MM.1S (cell line): ENCODE measurements at regions not wholly inside any gene's neighbourhood (a gene's known extent, or its start where the extent isn't known, plus 50 kb on each side); places are given as distances from the start of the nearest gene placed in this dataset.

Source experiments
- DNase-seq: peaks from one replicate; pipeline ENCODE4 v3.0.0-alpha.2; 2015
- H2AFZ ChIP-seq: fragments of 300-600 bp; sonication (generic); 2 replicates; pipeline ENCODE4 v1.6.0; 2016; ENCODE audit warnings: antibody characterized with exemption, low read length
- H3F3A ChIP-seq: fragments of 300-600 bp; sonication (generic); 2 replicates; pipeline ENCODE4 v1.6.1; 2016; ENCODE audit warnings: mild to moderate bottlenecking, antibody characterized with exemption, low read length, moderate library complexity, mixed read lengths; ENCODE audit not compliant: insufficient read depth
- H3K27ac ChIP-seq: fragments of 300-600 bp; sonication (generic); 2 replicates; pipeline ENCODE4 v1.5.1; 2016; ENCODE audit warnings: mild to moderate bottlenecking, low read length
- H3K27me3 ChIP-seq: fragments of 300-600 bp; sonication (generic); replicated peaks from 2 replicates; pipeline ENCODE4 v1.6.0; 2016; ENCODE audit warnings: low read length; ENCODE audit not compliant: insufficient read depth
- H3K36me3 ChIP-seq: fragments of 300-600 bp; sonication (generic); replicated peaks from 2 replicates; pipeline ENCODE4 v1.6.1; 2016; ENCODE audit warnings: mild to moderate bottlenecking, low read length, mixed read lengths; ENCODE audit not compliant: insufficient read depth
- H3K4me1 ChIP-seq: fragments of 300-600 bp; sonication (generic); 2 replicates; pipeline ENCODE4 v1.6.1; 2016; ENCODE audit warnings: low read length, mixed read lengths
- H3K4me2 ChIP-seq: fragments of 300-600 bp; sonication (generic); 2 replicates; pipeline ENCODE4 v1.6.0; 2016; ENCODE audit warnings: low read depth, low read length
- H3K4me3 ChIP-seq: fragments of 300-600 bp; sonication (generic); 2 replicates; pipeline ENCODE4 v1.5.1; 2016; ENCODE audit warnings: low read length, mixed read lengths
- H3K79me2 ChIP-seq: fragments of 300-600 bp; sonication (generic); 2 replicates; pipeline ENCODE4 v1.6.1; 2016; ENCODE audit warnings: mixed run types, low read length, mixed read lengths
- H3K9ac ChIP-seq: fragments of 300-600 bp; sonication (generic); 2 replicates; pipeline ENCODE4 v1.6.1; 2016; ENCODE audit warnings: low read length, mixed read lengths
- H3K9me2 ChIP-seq: fragments of 300-600 bp; sonication (generic); replicated peaks from 2 replicates; pipeline ENCODE4 v1.6.1; 2016; ENCODE audit warnings: mild to moderate bottlenecking, low read length, mixed read lengths; ENCODE audit not compliant: insufficient read depth
- H3K9me3 ChIP-seq: fragments of 300-600 bp; sonication (generic); replicated peaks from 2 replicates; pipeline ENCODE4 v1.6.1; 2016; ENCODE audit warnings: mild to moderate bottlenecking, low read length, mixed read lengths; ENCODE audit not compliant: insufficient read depth
- H4K20me1 ChIP-seq: fragments of 300-600 bp; sonication (generic); 2 replicates; pipeline ENCODE4 v1.6.1; 2016; ENCODE audit warnings: mild to moderate bottlenecking, low read length, moderate library complexity, mixed read lengths; ENCODE audit not compliant: insufficient read depth
- EZH2 ChIP-seq: fragments of 300-600 bp; sonication (generic); optimal IDR thresholded peaks from 2 replicates; pipeline ENCODE3; 2017; ENCODE audit warnings: low read depth, mild to moderate bottlenecking, antibody characterized with exemption, low read length, mixed read lengths
- EZH2phosphoT487 ChIP-seq: fragments of 300-600 bp; sonication (generic); IDR thresholded peaks from 2 replicates; pipeline ENCODE4 v1.6.1; 2018; ENCODE audit warnings: antibody characterized with exemption, low read length
- TF ChIP-seq, protein P1 (sequence below): fragments of 300-600 bp; sonication (generic); IDR thresholded peaks from 2 replicates; pipeline ENCODE4 v1.5.1; 2016; ENCODE audit warnings: antibody characterized with exemption, low read length, mixed read lengths

- H3K4me1 ChIP-seq: no peaks in the 10 kb centered on the region
- H3K4me3 ChIP-seq: no peak overlapping the region
- no peaks in the 10 kb centered on the region for H3K9me2 ChIP-seq
- no peaks in the 10 kb centered on the region for H3K9me3 ChIP-seq
- no peak overlapping the region for H3K27ac ChIP-seq
- H3K4me2 ChIP-seq: no peak overlapping the region
- H3F3A ChIP-seq: no peaks in the 10 kb centered on the region
- no peak overlapping the region for H3K9ac ChIP-seq
- H4K20me1 ChIP-seq: no peaks in the 10 kb centered on the region
- TF ChIP-seq EZH2 (no peak), EZH2phosphoT487 (no peak)
- TF ChIP-seq, protein P1, sequence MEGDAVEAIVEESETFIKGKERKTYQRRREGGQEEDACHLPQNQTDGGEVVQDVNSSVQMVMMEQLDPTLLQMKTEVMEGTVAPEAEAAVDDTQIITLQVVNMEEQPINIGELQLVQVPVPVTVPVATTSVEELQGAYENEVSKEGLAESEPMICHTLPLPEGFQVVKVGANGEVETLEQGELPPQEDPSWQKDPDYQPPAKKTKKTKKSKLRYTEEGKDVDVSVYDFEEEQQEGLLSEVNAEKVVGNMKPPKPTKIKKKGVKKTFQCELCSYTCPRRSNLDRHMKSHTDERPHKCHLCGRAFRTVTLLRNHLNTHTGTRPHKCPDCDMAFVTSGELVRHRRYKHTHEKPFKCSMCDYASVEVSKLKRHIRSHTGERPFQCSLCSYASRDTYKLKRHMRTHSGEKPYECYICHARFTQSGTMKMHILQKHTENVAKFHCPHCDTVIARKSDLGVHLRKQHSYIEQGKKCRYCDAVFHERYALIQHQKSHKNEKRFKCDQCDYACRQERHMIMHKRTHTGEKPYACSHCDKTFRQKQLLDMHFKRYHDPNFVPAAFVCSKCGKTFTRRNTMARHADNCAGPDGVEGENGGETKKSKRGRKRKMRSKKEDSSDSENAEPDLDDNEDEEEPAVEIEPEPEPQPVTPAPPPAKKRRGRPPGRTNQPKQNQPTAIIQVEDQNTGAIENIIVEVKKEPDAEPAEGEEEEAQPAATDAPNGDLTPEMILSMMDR: no peak
- DNase-seq: no peak
- H3K79me2 ChIP-seq: no peaks in the 10 kb centered on the region
- no peak overlapping the region for H2AFZ ChIP-seq
- no peaks in the 10 kb centered on the region for H3K36me3 ChIP-seq
- no peaks in the 10 kb centered on the region for H3K27me3 ChIP-seq
Measured at GRCh38 chr7:46942574-46942973, 639.3 kb downstream of the TNS3 start.

GRCh38 chr7:46940178-46940577 is 641.7 kb downstream of the TNS3 start:
- Histone ChIP-seq H3K27ac (no peak overlapping the region), H3K9me3 (no peaks in the 10 kb centered on the region), H3K9me2 (no peaks in the 10 kb centered on the region), H4K20me1 (no peaks in the 10 kb centered on the region), H3K79me2 (no peaks in the 10 kb centered on the region), H2AFZ (no peak overlapping the region), H3F3A (no peaks in the 10 kb centered on the region), H3K4me3 (no peak overlapping the region), H3K36me3 (no peaks in the 10 kb centered on the region), H3K4me1 (no peaks in the 10 kb centered on the region), H3K4me2 (no peak overlapping the region), H3K9ac (no peak overlapping the region), H3K27me3 (no peaks in the 10 kb centered on the region)
- TF ChIP-seq EZH2 (no peak), EZH2phosphoT487 (no peak)
- TF ChIP-seq, protein P1: no peak
- DNase-seq: no peak

- no peaks in the 10 kb centered on the region for H3K4me1 ChIP-seq
- no peaks in the 10 kb centered on the region for H3K79me2 ChIP-seq
- no peak overlapping the region for H2AFZ ChIP-seq
- H3K4me3 ChIP-seq: no peak overlapping the region
- no peak overlapping the region for H3K4me2 ChIP-seq
- no peaks in the 10 kb centered on the region for H3K9me3 ChIP-seq
- no peaks in the 10 kb centered on the region for H4K20me1 ChIP-seq
- TF ChIP-seq, protein P1: no peak
- no peak for TF ChIP-seq EZH2
- no peak for TF ChIP-seq EZH2phosphoT487
- no peak for DNase-seq
- H3K27ac ChIP-seq: no peak overlapping the region
- H3K9ac ChIP-seq: no peak overlapping the region
- H3K9me2 ChIP-seq: no peaks in the 10 kb centered on the region
- H3F3A ChIP-seq: no peaks in the 10 kb centered on the region
- no peaks in the 10 kb centered on the region for H3K27me3 ChIP-seq
- no peaks in the 10 kb centered on the region for H3K36me3 ChIP-seq
Measured at GRCh38 chr7:46939558-46939957, 642.4 kb downstream of the TNS3 start.

GRCh38 chr7:46939089-46939488 is 642.8 kb downstream of the TNS3 start:
- Histone ChIP-seq H3K9ac (no peak overlapping the region), H3K79me2 (no peaks in the 10 kb centered on the region), H3K27ac (no peak overlapping the region), H3K4me1 (no peaks in the 10 kb centered on the region), H3K9me3 (no peaks in the 10 kb centered on the region), H2AFZ (no peak overlapping the region), H4K20me1 (no peaks in the 10 kb centered on the region), H3K9me2 (no peaks in the 10 kb centered on the region), H3K4me2 (no peak overlapping the region), H3K36me3 (no peaks in the 10 kb centered on the region), H3K4me3 (no peak overlapping the region), H3F3A (no peaks in the 10 kb centered on the region), H3K27me3 (no peaks in the 10 kb centered on the region)
- no peak for TF ChIP-seq EZH2phosphoT487
- no peak for TF ChIP-seq EZH2
- TF ChIP-seq, protein P1: no peak
- peak; percentile 24 for DNase-seq
